ACC112 (cell line): ENCODE measurements at regions not wholly inside any gene's neighbourhood (a gene's known extent, or its start where the extent isn't known, plus 50 kb on each side); places are given as distances from the start of the nearest gene placed in this dataset.

Experiments
- H2AFZ ChIP-seq: fragments of 200-600 bp; sonication (generic); one replicate; pipeline ENCODE4 v1.6.0; 2017; ENCODE audit warnings: antibody characterized with exemption, low read length; ENCODE audit not compliant: unreplicated experiment
- H3K27ac ChIP-seq: fragments of 200-600 bp; sonication (generic); 2 replicates; pipeline ENCODE4 v1.5.1; 2014; ENCODE audit warnings: low read depth, mild to moderate bottlenecking, antibody characterized with exemption, low read length, moderate library complexity
- H3K27me3 ChIP-seq: fragments of 200-600 bp; sonication (generic); 2 replicates; pipeline ENCODE4 v1.6.1; 2014; ENCODE audit warnings: mild to moderate bottlenecking, antibody characterized with exemption, low read length, moderate library complexity, mixed read lengths; ENCODE audit not compliant: insufficient read depth
- H3K36me3 ChIP-seq: fragments of 200-600 bp; sonication (generic); 2 replicates; pipeline ENCODE4 v1.6.1; 2016; ENCODE audit warnings: mild to moderate bottlenecking, antibody characterized with exemption, low read length, moderate library complexity, mixed read lengths; ENCODE audit not compliant: insufficient read depth
- H3K4me1 ChIP-seq: fragments of 200-600 bp; sonication (generic); one replicate; pipeline ENCODE4 v1.6.1; 2016; ENCODE audit warnings: low read length, mixed read lengths; ENCODE audit not compliant: insufficient read depth, unreplicated experiment, control insufficient read depth
- H3K4me3 ChIP-seq: fragments of 200-600 bp; sonication (generic); 2 replicates; pipeline ENCODE4 v1.5.1; 2014; ENCODE audit warnings: mild to moderate bottlenecking, low read depth, low read length
- H3K79me2 ChIP-seq: fragments of 200-600 bp; sonication (generic); one replicate; pipeline ENCODE4 v1.6.0; 2016; ENCODE audit warnings: low read length; ENCODE audit not compliant: control insufficient read depth, unreplicated experiment, insufficient read depth

GRCh38 chr14:63781686-63782085, 53.8 kb upstream of the SGPP1 start:
- Histone ChIP-seq H2AFZ (no peak overlapping the region), H3K36me3 (no peaks in the 10 kb centered on the region), H3K4me3 (no peak overlapping the region), H3K79me2 (no peaks in the 10 kb centered on the region), H3K27ac (no peak overlapping the region), H3K27me3 (no peaks in the 10 kb centered on the region), H3K4me1 (peaks cover 5% of the 10 kb centered on the region)

GRCh38 chr14:63782683-63783389, 55.0 kb upstream of the SGPP1 start:
- Histone ChIP-seq H2AFZ (no peak overlapping the region), H3K36me3 (no peaks in the 10 kb centered on the region), H3K27ac (no peak overlapping the region), H3K4me3 (no peak overlapping the region), H3K4me1 (no peaks in the 10 kb centered on the region), H3K79me2 (no peaks in the 10 kb centered on the region), H3K27me3 (no peaks in the 10 kb centered on the region)

- no peak overlapping the region for H3K27ac ChIP-seq
- H3K4me1 ChIP-seq = no peaks in the 10 kb centered on the region
- H3K27me3 ChIP-seq = 0 out of 2 replicates have a peak, but pooled peaks cover 3% of the 10 kb centered on the region
- H3K79me2 ChIP-seq = no peaks in the 10 kb centered on the region
- H2AFZ ChIP-seq = no peak overlapping the region
- no peak overlapping the region for H3K4me3 ChIP-seq
- H3K36me3 ChIP-seq = no peaks in the 10 kb centered on the region
These were observed 60.4 kb upstream of the SGPP1 start for GRCh38 chr14:63788011-63788933.

- Histone ChIP-seq H3K79me2 (no peaks in the 10 kb centered on the region), H2AFZ (no peak overlapping the region), H3K36me3 (no peaks in the 10 kb centered on the region), H3K27ac (no peak overlapping the region), H3K27me3 (0 out of 2 replicates have a peak, but pooled peaks cover 3% of the 10 kb centered on the region), H3K4me1 (no peaks in the 10 kb centered on the region), H3K4me3 (no peak overlapping the region)
These were observed 59.4 kb upstream of the SYNE2 start for GRCh38 chr14:63793376-63793775.

GRCh38 chr14:63795532-63795931, 57.3 kb upstream of the SYNE2 start:
- Histone ChIP-seq H3K27ac (no peak overlapping the region), H3K4me3 (no peak overlapping the region), H3K79me2 (no peaks in the 10 kb centered on the region), H3K36me3 (no peaks in the 10 kb centered on the region), H3K4me1 (peaks cover 7% of the 10 kb centered on the region), H2AFZ (no peak overlapping the region), H3K27me3 (no peaks in the 10 kb centered on the region)

GRCh38 chr14:63800083-63800482, 52.7 kb upstream of the SYNE2 start:
- Histone ChIP-seq H3K36me3 (no peaks in the 10 kb centered on the region), H3K27ac (no peak overlapping the region), H2AFZ (peak overlapping the region; percentile 99), H3K4me3 (peak overlapping the region; percentile 74), H3K79me2 (no peaks in the 10 kb centered on the region), H3K4me1 (peaks cover 7% of the 10 kb centered on the region), H3K27me3 (no peaks in the 10 kb centered on the region)

GRCh38 chr14:63800651-63801375, 52.0 kb upstream of the SYNE2 start:
- H2AFZ ChIP-seq = peak overlapping the region; percentile 99

More at GRCh38 chr14:63800651-63801375, 52.0 kb upstream of the SYNE2 start:
- peaks cover 7% of the 10 kb centered on the region for H3K4me1 ChIP-seq
- no peaks in the 10 kb centered on the region for H3K36me3 ChIP-seq
- no peak overlapping the region for H3K4me3 ChIP-seq
- no peak overlapping the region for H3K27ac ChIP-seq
- H3K79me2 ChIP-seq = no peaks in the 10 kb centered on the region
- H3K27me3 ChIP-seq = no peaks in the 10 kb centered on the region
